Chondrocyte (in vitro differentiated cells): ENCODE measurements at regions not wholly inside any gene's neighbourhood (a gene's known extent, or its start where the extent isn't known, plus 50 kb on each side); places are given as distances from the start of the nearest gene placed in this dataset.
A peak's percentile ranks its signal among the peaks of the same experiment; 100 is the strongest.
"Not testable (repeated sequence)": the region's sequence is repeated elsewhere in the genome, so short reads cannot be mapped to it uniquely, and the experiment has no call there.

Source experiments
- DNase-seq: peaks from one replicate; pipeline ENCODE4 v3.0.0; 2021; ENCODE audit warnings: mixed read lengths, low spot score
- H3K27ac Mint-ChIP-seq: one replicate; pipeline ENCODE4 v1.8.0; 2021; ENCODE audit warnings: mild to moderate bottlenecking, moderate library complexity, mixed read lengths; ENCODE audit not compliant: unreplicated experiment
- H3K27me3 Mint-ChIP-seq: 2 replicates; pipeline ENCODE4 v1.8.0; 2021; ENCODE audit warnings: low read depth, mixed read lengths
- H3K36me3 Mint-ChIP-seq: 2 replicates; pipeline ENCODE4 v1.8.0; 2021; ENCODE audit warnings: low read depth, mixed read lengths
- H3K4me1 Mint-ChIP-seq: 2 replicates; pipeline ENCODE4 v1.8.0; 2021; ENCODE audit warnings: low read depth, mild to moderate bottlenecking, mixed read lengths
- H3K4me3 Mint-ChIP-seq: one replicate; pipeline ENCODE4 v1.8.0; 2021; ENCODE audit warnings: mild to moderate bottlenecking, moderate library complexity, mixed read lengths; ENCODE audit not compliant: unreplicated experiment
- H3K9me3 Mint-ChIP-seq: 2 replicates; pipeline ENCODE4 v1.8.0; 2021; ENCODE audit warnings: low read depth, mixed read lengths
- CTCF ChIP-seq: fragments of 200-600 bp; sonication (generic); IDR thresholded peaks from 2 replicates; pipeline ENCODE4 v1.5.0; 2021; ENCODE audit warnings: antibody characterized with exemption, mild to moderate bottlenecking, moderate library complexity

- no peaks in the 10 kb centered on the region for H3K27me3 Mint-ChIP-seq
- no peaks in the 10 kb centered on the region for H3K36me3 Mint-ChIP-seq
- DNase-seq, result peak; percentile 58
- no peak for TF ChIP-seq CTCF
- H3K9me3 Mint-ChIP-seq, result peaks cover 35% of the 10 kb centered on the region
- H3K4me1 Mint-ChIP-seq, result no peaks in the 10 kb centered on the region
- H3K4me3 Mint-ChIP-seq, result no peak overlapping the region
- H3K27ac Mint-ChIP-seq, result no peak overlapping the region
Observed at GRCh38 chr17:22266231-22266630, 573.9 kb downstream of the KCNJ18 start.

- Mint-ChIP-seq H3K27me3 (no peaks in the 10 kb centered on the region), H3K36me3 (no peaks in the 10 kb centered on the region), H3K9me3 (peaks cover 39% of the 10 kb centered on the region), H3K4me1 (no peaks in the 10 kb centered on the region), H3K27ac (no peak overlapping the region), H3K4me3 (no peak overlapping the region)
- no peak for TF ChIP-seq CTCF
- no peak for DNase-seq
Observed at GRCh38 chr17:22267019-22267418, 574.7 kb downstream of the KCNJ18 start.

GRCh38 chr17:22268214-22268911 lies 576.0 kb downstream of the KCNJ18 start:
- H3K27me3 Mint-ChIP-seq, result no peaks in the 10 kb centered on the region
- no peaks in the 10 kb centered on the region for H3K36me3 Mint-ChIP-seq
- H3K27ac Mint-ChIP-seq, result no peak overlapping the region
- peak; percentile 50 for DNase-seq
- peaks cover 44% of the 10 kb centered on the region for H3K9me3 Mint-ChIP-seq
- H3K4me1 Mint-ChIP-seq, result no peaks in the 10 kb centered on the region
- TF ChIP-seq CTCF, result no peak
- no peak overlapping the region for H3K4me3 Mint-ChIP-seq

GRCh38 chr17:22268912-22269220 lies 576.5 kb downstream of the KCNJ18 start:
- no peak for DNase-seq

GRCh38 chr17:22270381-22270780 lies 578.1 kb downstream of the KCNJ18 start:
- Mint-ChIP-seq H3K27me3 (no peaks in the 10 kb centered on the region), H3K9me3 (peaks cover 37% of the 10 kb centered on the region), H3K27ac (no peak overlapping the region), H3K36me3 (no peaks in the 10 kb centered on the region), H3K4me3 (no peak overlapping the region), H3K4me1 (no peaks in the 10 kb centered on the region)
- no peak for TF ChIP-seq CTCF
- DNase-seq, result peak; percentile 72

More at GRCh38 chr17:22268912-22269220, 576.5 kb downstream of the KCNJ18 start:
- no peak for TF ChIP-seq CTCF
- Mint-ChIP-seq H3K27ac (no peak overlapping the region), H3K27me3 (no peaks in the 10 kb centered on the region), H3K36me3 (no peaks in the 10 kb centered on the region), H3K4me1 (no peaks in the 10 kb centered on the region), H3K9me3 (peaks cover 42% of the 10 kb centered on the region), H3K4me3 (no peak overlapping the region)

- H3K4me3 Mint-ChIP-seq, H3K36me3 Mint-ChIP-seq, H3K27me3 Mint-ChIP-seq, H3K4me1 Mint-ChIP-seq, H3K27ac Mint-ChIP-seq: not testable (repeated sequence)
- peak; percentile 30 for DNase-seq
- peaks cover 37% of the 10 kb centered on the region for H3K9me3 Mint-ChIP-seq
Observed at GRCh38 chr17:22270809-22271208, 578.5 kb downstream of the KCNJ18 start.
